OCI-LY1 (cell line): ENCODE measurements at regions not wholly inside any gene's neighbourhood (a gene's known extent, or its start where the extent isn't known, plus 50 kb on each side); places are given as distances from the start of the nearest gene placed in this dataset.

Experiments
- H2AFZ ChIP-seq: fragments of 200-600 bp; sonication (generic), shearing (Covaris generic); 2 replicates; pipeline ENCODE4 v1.6.0; 2014; ENCODE audit warnings: antibody characterized with exemption, mild to moderate bottlenecking, low read length
- H3F3A ChIP-seq: fragments of 200-600 bp; sonication (generic), shearing (Covaris generic); 2 replicates; pipeline ENCODE4 v1.6.0; 2014; ENCODE audit warnings: mild to moderate bottlenecking, antibody characterized with exemption, low read length, moderate library complexity; ENCODE audit not compliant: insufficient read depth
- H3K27ac ChIP-seq: fragments of 200-600 bp; sonication (generic); 2 replicates; pipeline ENCODE4 v1.5.1; 2014; ENCODE audit warnings: low read length, mixed run types, mild to moderate bottlenecking, low read depth; ENCODE audit not compliant: poor library complexity, severe bottlenecking
- H3K27me3 ChIP-seq: fragments of 200-600 bp; sonication (generic); 2 replicates; pipeline ENCODE4 v1.6.0; 2014; ENCODE audit warnings: antibody characterized with exemption, mild to moderate bottlenecking, low read length, moderate library complexity; ENCODE audit not compliant: insufficient read depth
- H3K36me3 ChIP-seq: fragments of 200-600 bp; sonication (generic); 2 replicates; pipeline ENCODE4 v1.6.1; 2014; ENCODE audit warnings: mild to moderate bottlenecking, antibody characterized with exemption, low read length, moderate library complexity, mixed read lengths; ENCODE audit not compliant: insufficient read depth
- H3K4me1 ChIP-seq: fragments of 200-600 bp; sonication (generic); 2 replicates; pipeline ENCODE4 v1.5.1; 2014; ENCODE audit warnings: mild to moderate bottlenecking, low read length, moderate library complexity; ENCODE audit not compliant: insufficient read depth, severe bottlenecking
- H3K4me2 ChIP-seq: fragments of 200-600 bp; sonication (generic), shearing (Covaris generic); 2 replicates; pipeline ENCODE4 v1.6.1; 2014; ENCODE audit warnings: low read length
- H3K4me3 ChIP-seq: fragments of 200-600 bp; sonication (generic); 2 replicates; pipeline ENCODE4 v1.5.1; 2014; ENCODE audit warnings: low read length, low read depth, mild to moderate bottlenecking, mixed read lengths; ENCODE audit not compliant: poor library complexity, severe bottlenecking
- H3K79me2 ChIP-seq: fragments of 200-600 bp; shearing (Covaris generic); 2 replicates; pipeline ENCODE4 v1.6.1; 2016; ENCODE audit warnings: mixed run types, low read length, mixed read lengths; ENCODE audit not compliant: insufficient read depth
- H3K9ac ChIP-seq: fragments of 200-600 bp; sonication (generic), shearing (Covaris generic); 2 replicates; pipeline ENCODE4 v1.6.1; 2014; ENCODE audit warnings: mild to moderate bottlenecking, low read length, mixed read lengths
- H3K9me2 ChIP-seq: fragments of 200-600 bp; sonication (generic), shearing (Covaris generic); 2 replicates; pipeline ENCODE4 v1.6.1; 2014; ENCODE audit warnings: low read depth, mild to moderate bottlenecking, low read length, mixed read lengths
- H3K9me3 ChIP-seq: fragments of 200-600 bp; shearing (Covaris generic); 2 replicates; pipeline ENCODE4 v1.6.1; 2014; ENCODE audit warnings: low read length, mixed read lengths
- H4K20me1 ChIP-seq: fragments of 200-600 bp; sonication (generic), shearing (Covaris generic); 2 replicates; pipeline ENCODE4 v1.6.0; 2016; ENCODE audit warnings: mild to moderate bottlenecking, low read length; ENCODE audit not compliant: insufficient read depth
- CTCF ChIP-seq: fragments of 200-600 bp; sonication (generic), shearing (Covaris generic); IDR thresholded peaks from 2 replicates; pipeline ENCODE4 v1.5.1; 2017; ENCODE audit warnings: mild to moderate bottlenecking, antibody characterized with exemption, low read length, moderate library complexity, mixed read lengths
- EZH2 ChIP-seq: fragments of 200-600 bp; sonication (generic), shearing (Covaris generic); IDR thresholded peaks from 2 replicates; pipeline ENCODE4 v1.8.0; 2017; ENCODE audit warnings: borderline replicate concordance, mixed run types, mild to moderate bottlenecking, antibody characterized with exemption, low read length, moderate library complexity, mixed read lengths

- Histone ChIP-seq H3K4me2 (no peak overlapping the region), H3K27me3 (no peaks in the 10 kb centered on the region), H4K20me1 (no peaks in the 10 kb centered on the region), H3K36me3 (no peaks in the 10 kb centered on the region), H3K79me2 (no peaks in the 10 kb centered on the region), H3K9me3 (no peaks in the 10 kb centered on the region), H3K27ac (no peak overlapping the region), H3K9ac (no peak overlapping the region), H3K4me1 (no peaks in the 10 kb centered on the region), H3K9me2 (no peaks in the 10 kb centered on the region), H3K4me3 (no peak overlapping the region), H2AFZ (no peak overlapping the region), H3F3A (no peaks in the 10 kb centered on the region)
- TF ChIP-seq EZH2 (no peak), CTCF (no peak)
Observed at GRCh38 chr4:181507938-181508337, 735.3 kb upstream of the TENM3 start.

DNA sequence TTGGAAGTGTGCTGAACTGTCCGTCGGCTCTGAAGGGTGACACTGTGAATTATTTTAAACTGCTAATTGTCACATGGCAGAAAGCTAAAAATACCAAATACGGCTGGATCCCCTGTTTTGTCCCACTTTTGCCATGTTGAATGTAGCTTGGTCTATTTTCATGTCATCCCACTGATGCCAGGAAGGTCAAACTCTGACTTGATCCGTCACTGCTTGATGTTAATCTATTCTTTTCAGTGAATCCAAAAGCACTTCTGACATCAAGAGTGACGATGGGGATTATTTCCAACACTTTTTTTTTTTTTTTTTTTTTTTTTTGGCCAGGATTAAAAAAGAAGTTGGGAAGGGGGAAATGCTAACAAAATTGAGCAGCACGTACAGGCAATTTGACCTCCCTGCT is 734.6 kb upstream of the TENM3 start:
- Histone ChIP-seq H3K27me3 (no peaks in the 10 kb centered on the region), H3K9ac (no peak overlapping the region), H3K4me3 (no peak overlapping the region), H3K4me1 (no peaks in the 10 kb centered on the region), H3K9me2 (no peaks in the 10 kb centered on the region), H3K79me2 (no peaks in the 10 kb centered on the region), H4K20me1 (no peaks in the 10 kb centered on the region), H3K9me3 (no peaks in the 10 kb centered on the region), H3K27ac (no peak overlapping the region), H2AFZ (no peak overlapping the region), H3F3A (no peaks in the 10 kb centered on the region), H3K4me2 (no peak overlapping the region), H3K36me3 (no peaks in the 10 kb centered on the region)
- TF ChIP-seq EZH2 (no peak), CTCF (no peak)

GRCh38 chr4:181509073-181509472 is 734.1 kb upstream of the TENM3 start:
- H3K9me2 ChIP-seq, result no peaks in the 10 kb centered on the region

More at GRCh38 chr4:181509073-181509472, 734.1 kb upstream of the TENM3 start:
- Histone ChIP-seq H3K4me3 (no peak overlapping the region), H3K79me2 (no peaks in the 10 kb centered on the region), H3K4me2 (no peak overlapping the region), H4K20me1 (no peaks in the 10 kb centered on the region), H3K27ac (no peak overlapping the region), H3K9ac (no peak overlapping the region), H3K9me3 (no peaks in the 10 kb centered on the region), H3K27me3 (no peaks in the 10 kb centered on the region), H2AFZ (no peak overlapping the region), H3F3A (no peaks in the 10 kb centered on the region), H3K36me3 (no peaks in the 10 kb centered on the region), H3K4me1 (no peaks in the 10 kb centered on the region)
- TF ChIP-seq EZH2 (no peak), CTCF (no peak)
